ENCODE measurements at regions not wholly inside any gene's neighbourhood (a gene's known extent, or its start where the extent isn't known, plus 50 kb on each side); places are given as distances from the start of the nearest gene placed in this dataset.
A peak's percentile ranks its signal among the peaks of the same experiment; 100 is the strongest.
"Not testable (repeated sequence)": the region's sequence is repeated elsewhere in the genome, so short reads cannot be mapped to it uniquely, and the experiment has no call there.

GRCh38 chr17:30731210-30732132, 93.0 kb downstream of the CRLF3 start:
- peak; percentile 65 to 69 for DNase-seq

DNA sequence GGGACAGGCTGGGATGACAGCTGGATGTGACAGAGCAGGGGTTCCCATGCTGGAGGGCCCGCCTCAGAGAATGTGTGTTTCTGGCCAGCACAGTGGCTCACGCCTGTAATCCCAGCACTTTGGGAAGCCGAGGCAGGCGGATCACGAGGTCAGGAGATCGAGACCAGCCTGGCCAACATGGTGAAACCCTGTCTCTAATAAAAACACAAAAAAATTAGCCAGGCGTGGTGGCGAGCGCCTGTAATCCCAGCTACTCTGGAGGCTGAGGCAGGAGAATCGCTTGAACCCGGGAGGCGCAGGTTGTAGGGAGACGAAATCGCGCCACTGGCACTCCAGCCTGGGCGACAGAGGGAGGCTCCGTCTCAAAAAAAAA, 93.7 kb downstream of the CRLF3 start:
- not testable (repeated sequence) for DNase-seq

DNA sequence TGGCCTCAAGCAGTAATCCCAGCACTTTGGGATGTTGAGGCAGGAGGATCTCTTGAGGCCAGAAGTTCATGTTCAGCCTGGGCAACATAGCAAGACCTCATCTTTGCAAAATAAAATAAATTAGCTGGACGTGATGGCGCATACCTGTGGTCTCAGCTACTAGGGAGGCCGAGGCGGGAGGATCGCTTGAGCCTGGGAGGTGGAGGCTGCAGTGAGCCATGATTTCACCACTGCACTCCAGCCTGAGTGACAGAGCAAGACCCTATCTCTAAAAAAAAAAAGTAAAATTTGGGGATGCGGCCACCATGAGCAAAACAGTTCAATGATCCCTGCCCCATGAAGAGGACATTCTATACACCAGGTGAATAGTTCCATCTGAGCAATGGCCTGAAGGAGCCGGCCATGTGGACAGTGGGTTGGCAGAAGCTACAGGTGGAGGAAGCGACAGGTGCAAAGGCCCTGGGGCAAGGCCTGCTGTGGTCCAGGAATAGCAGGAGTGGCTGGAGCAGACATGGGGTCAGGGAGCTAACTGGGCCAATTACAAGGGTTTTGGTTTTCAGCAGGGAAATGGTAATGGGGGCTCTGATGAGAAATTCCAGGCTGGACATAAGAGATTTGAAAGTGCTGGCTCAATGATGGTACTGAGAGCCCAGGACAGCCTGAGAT, 94.2 kb downstream of the CRLF3 start:
- not testable (repeated sequence) for DNase-seq

DNA sequence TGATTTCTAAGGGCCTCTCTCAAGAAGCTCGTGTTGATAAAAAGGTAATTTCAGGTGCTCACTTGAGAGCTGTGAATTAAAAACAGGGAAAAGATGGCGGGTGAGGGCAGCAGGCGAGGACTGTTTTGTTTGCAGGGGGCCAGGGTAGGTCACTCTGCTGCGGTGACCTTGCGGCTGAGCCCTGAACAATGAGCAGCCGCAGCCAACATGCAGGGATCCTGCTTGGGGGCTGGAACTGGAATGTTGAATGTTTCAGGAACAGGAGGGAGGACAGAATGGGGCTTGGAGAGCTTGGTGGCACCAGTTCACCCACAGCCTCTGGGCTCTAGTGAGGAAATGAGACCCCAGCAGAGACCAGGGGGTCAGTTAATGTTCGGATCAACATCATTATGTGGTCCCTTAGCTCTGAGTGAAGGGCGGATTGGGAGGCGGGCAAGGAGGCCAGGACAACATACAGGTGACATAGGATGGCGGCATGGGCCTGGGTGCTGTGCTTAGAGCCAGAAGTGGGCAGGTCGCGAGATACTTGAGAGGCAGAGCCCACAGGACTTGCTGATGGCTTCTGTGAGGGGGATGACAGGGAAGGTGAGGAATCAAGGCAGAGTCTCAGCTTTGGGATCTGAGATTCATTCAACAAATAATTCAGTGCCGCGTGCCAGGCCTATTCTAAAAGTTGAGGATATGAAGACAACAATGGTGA, 94.9 kb downstream of the CRLF3 start:
- DNase-seq: not testable (repeated sequence)

DNA sequence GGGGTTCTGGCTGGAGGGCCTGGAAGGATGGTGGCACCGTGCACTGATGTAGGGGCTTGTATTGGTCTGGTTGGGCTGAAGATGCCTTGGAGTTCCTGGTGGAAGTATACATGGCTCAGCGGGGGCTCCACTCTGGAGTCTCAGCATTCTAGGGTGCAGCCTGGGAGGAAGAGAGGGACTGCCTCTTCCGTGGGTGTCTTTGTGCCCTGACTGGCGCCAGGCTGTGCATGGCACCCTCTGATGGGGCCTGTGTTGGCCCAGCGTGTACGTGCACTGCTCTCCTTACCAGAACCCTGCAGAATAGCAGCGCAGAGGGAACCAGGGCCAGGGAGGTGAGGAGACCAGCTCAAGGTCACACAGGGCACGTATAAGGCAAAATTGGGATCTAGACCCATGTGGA, 97.0 kb downstream of the CRLF3 start:
- DNase-seq: not testable (repeated sequence)

- not testable (repeated sequence) for DNase-seq
Measured at GRCh38 chr17:30726734-30727133, 97.8 kb downstream of the CRLF3 start.

DNA sequence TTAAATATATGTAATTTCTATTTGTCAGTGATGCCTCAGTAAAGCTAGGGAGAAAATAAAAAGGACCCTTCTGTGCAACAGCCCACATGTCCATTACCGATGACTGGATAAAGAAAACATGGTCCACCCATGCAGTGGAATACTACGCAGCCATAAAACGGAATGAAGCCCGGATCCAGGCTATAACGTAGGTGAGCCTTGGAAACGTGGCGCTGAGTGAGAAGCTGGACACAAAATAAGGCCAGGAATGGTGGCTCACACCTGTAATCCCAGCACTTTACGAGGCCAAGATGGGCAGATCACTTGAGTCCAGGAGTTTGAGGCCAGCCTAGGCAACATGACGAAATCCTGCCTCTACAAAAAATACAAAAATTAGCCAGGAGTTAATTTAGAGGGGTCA, 98.2 kb downstream of the CRLF3 start:
- DNase-seq: not testable (repeated sequence)

GRCh38 chr17:30724034-30724650, 100.3 kb downstream of the CRLF3 start:
- not testable (repeated sequence) for DNase-seq

DNA sequence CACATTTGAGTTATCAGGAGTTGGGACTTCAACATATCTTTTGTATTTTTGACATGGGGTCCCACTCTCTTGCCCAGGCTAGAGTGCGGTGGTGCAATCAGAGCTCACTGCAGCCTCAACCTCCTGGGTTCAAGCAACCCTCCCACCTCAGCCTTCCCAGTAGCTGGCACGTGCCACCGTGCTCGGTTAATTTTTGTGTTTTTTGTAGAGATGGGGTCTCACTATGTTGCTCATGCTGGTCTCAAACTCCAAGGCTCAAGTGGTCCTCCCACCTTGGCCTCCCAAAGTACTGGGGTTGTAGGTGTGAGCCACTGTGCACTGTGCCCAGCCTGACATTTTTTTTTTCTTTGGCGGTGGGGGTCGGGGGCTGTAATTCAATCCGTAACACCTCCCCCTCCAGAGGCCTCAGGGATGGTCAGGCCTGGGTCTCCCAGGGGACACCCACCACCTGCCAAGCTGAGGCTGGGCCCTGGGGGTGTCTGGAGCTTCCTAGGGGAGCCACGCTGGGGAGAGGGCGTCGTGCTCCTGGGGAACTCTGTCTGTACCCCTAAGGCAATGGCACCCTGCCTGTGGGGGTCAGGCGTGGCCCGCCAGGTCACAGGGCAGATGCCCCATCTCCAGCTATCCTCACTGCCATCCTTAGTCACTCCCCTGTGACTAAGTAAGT, 102.2 kb downstream of the CRLF3 start:
- DNase-seq: not testable (repeated sequence)

DNA sequence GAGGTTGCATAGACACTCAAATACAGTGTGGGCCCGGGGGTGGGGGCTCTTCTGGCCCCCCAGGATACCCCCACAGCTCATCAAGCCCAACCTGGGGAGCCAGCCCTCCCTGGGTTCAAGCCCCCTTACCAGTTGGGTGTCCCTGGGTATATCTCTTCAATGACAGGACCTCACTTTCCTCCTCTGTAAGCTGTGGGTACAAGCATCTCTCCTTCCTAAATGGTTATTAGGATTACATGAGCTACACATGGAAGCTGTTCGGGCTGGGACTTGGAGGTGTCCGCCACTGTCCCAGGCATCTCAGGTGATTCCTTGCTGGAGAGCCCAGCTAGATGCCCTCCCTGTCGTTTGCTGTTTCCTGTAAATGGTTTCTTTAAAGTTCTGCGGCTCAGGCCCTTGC, 103.5 kb downstream of the CRLF3 start:
- DNase-seq: not testable (repeated sequence)

- no peak for DNase-seq
Measured at GRCh38 chr17:30720013-30720471, 104.5 kb downstream of the CRLF3 start.

- peak; percentile 26 to 46 for DNase-seq
Measured at GRCh38 chr17:30719131-30719973, 105.1 kb downstream of the CRLF3 start.

DNA sequence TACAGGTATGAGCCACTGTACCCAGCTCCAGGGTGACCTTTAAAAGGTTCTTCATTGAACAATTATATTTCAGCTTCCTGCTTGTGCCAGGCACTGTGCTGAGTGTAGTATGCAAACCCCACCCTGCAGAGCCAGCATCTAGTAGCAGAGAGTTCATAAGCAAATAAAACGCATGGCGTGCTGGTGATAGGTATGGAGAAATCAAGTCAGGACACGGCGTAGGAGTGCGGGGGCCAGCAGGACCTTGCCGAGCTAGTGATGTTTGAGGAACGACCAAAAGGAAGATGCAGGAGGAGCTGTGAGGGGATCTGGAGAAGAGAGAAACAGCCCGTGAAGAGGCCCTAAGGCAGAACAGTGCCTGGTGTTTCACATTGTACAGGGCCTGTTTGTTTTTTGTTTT, 105.8 kb downstream of the CRLF3 start:
- not testable (repeated sequence) for DNase-seq

- not testable (repeated sequence) for DNase-seq
Measured at GRCh38 chr17:30718099-30718447, 106.4 kb downstream of the CRLF3 start.

- DNase-seq: no peak
Measured at GRCh38 chr17:30717291-30718098, 107.0 kb downstream of the CRLF3 start.

DNA sequence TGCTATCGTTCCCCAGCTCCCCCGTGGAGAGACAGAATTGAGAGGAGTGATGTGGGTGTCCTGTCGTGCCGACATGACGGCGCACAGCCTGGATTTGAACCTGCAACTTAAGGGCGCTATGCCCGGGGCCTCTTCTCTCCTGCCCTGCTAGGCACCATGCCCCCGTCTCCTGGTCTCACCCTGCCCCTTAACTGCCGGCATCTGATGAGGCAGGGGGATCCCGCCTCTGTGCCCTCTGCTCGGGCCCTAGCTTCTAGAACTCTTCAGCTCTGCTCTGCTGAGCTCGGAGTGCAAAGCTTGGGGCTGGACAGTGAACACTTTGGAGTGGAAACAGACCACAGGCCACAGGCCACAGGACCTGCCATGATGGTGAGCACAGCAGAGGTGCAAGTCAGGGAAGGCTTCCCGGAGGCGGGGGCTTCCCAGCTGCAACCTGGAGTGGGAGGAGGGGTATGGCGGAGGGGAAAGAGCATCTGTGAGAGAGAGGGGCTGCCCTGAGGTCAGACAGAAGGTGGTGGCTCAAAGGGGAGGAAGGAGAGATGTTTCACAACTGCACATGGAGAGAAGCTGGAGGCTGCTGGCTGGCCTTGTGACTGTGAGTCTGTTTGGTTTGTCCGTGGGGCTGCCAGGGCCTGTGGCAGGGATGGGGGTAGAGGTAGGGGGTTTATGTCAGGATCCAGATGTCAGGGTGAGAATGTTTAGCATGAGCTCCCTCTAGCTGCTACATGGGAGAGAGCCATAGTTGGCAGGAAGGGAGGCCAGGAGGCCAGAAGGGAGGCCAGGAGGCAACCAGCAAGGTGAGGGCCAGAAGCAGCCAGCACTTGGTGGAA, 107.8 kb downstream of the CRLF3 start:
- peak in 1 of 2 donors; percentile 29 for DNase-seq

DNA sequence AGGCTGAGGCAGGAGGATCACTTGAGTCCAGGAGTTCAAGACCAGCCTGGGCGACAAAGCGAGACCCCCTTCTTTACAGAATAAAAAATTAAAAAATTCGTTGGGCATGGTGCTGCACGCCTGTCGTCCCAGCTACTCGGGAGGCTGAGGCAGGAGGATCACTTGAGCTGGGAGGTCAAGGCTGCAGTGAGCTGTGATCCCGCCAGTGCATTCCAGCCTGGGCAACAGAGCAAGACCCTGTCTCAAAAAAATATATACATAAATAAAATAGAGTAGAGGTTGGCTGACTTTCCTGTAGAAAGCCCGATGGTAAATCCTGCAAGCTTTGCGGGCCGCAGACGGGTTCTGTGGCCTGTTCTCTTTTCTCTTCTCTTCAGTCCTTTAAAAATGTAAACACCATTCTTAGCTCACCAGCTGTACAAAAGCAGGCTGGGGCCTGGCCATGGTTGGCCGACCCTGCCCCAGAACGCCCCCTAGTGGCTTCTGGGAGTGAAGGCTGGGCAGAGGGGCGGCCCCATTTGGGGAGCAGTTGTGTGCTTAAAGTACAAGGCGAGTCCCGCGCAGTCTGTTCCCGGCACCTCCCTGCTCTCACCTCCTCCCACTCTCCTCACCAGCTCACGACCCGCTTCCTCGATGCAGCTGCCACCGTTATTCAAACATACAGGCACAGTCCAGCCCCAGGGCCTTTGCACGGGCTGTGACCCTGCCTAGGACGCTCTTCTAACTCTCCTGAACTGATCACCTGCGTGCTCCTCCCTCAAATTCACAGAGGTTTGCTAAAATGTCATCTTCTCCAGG, 109.5 kb downstream of the CRLF3 start:
- peak in 1 of 2 donors; percentile 27 for DNase-seq

DNA sequence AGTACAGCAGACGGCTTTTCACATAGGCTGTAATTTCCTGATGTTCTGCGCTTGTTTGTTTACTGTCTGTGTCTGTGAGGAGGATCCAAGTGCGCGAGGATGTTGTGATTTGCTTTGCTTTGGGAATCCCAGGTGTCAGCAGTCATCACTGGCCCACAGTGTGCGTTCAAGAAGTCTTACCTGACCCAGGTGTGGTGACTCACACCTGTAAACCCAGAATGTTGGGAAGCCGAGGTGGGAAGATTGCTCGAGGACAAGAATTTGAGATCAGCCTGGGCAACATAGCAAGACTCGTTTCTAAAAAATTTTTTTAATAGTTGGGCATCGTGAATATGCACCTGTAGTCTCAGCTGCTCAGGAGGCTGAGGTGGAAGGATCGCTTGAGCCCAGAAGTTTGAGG, 110.7 kb downstream of the CRLF3 start:
- not testable (repeated sequence) for DNase-seq

DNA sequence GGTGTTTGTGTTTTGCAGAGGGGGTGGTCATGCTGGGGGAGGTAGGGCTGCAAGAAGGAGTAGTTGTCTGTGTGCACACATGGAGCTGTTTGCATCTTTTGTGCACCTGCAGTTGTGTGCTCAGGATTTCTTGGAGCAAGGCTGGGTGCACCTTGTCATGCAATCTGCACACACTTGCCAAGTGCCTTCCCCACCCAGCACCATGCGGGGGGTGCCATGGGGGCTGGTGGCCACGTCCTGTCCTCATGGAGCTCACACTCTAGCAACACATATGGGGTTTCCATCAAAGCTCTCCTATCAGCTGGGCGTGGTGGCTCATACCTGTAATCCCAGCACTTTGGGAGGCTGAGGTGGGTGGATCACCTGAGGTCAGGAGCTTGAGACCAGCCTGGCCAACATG, 111.6 kb downstream of the CRLF3 start:
- DNase-seq: not testable (repeated sequence)
